H9 (cell line): ENCODE measurements at regions not wholly inside any gene's neighbourhood (a gene's known extent, or its start where the extent isn't known, plus 50 kb on each side); places are given as distances from the start of the nearest gene placed in this dataset.

ENCODE experiments used
- DNase-seq: peaks from one replicate; pipeline ENCODE4 v3.0.0-alpha.2; 2017
- H2AFZ ChIP-seq: one replicate; pipeline ENCODE4 v1.6.1; 2013; ENCODE audit warnings: mild to moderate bottlenecking, low read length, control low read depth, moderate library complexity
- H2AK5ac ChIP-seq: 2 replicates; pipeline ENCODE4 v1.6.1; 2013; ENCODE audit warnings: low read length, control low read depth, mixed read lengths; ENCODE audit not compliant: insufficient read length
- H2BK120ac ChIP-seq: one replicate; pipeline ENCODE4 v1.6.1; 2013; ENCODE audit warnings: low read depth, mild to moderate bottlenecking, low read length, control low read depth, inconsistent platforms; ENCODE audit not compliant: poor library complexity, severe bottlenecking
- H2BK12ac ChIP-seq: 2 replicates; pipeline ENCODE4 v1.6.1; 2013; ENCODE audit warnings: low read length, control low read depth, mixed read lengths, low read depth; ENCODE audit not compliant: insufficient read length
- H2BK15ac ChIP-seq: 2 replicates; pipeline ENCODE4 v1.6.1; 2013; ENCODE audit warnings: low read depth, low read length, control low read depth
- H2BK20ac ChIP-seq: one replicate; pipeline ENCODE4 v1.6.1; 2013; ENCODE audit warnings: low read depth, mild to moderate bottlenecking, low read length, control low read depth, inconsistent platforms; ENCODE audit not compliant: poor library complexity, severe bottlenecking
- H2BK5ac ChIP-seq: 2 replicates; pipeline ENCODE4 v1.6.1; 2013; ENCODE audit warnings: low read length, control low read depth, mixed read lengths; ENCODE audit not compliant: insufficient read length
- H3K14ac ChIP-seq: 2 replicates; pipeline ENCODE4 v1.6.1; 2013; ENCODE audit warnings: low read length, control low read depth; ENCODE audit not compliant: insufficient read depth
- H3K18ac ChIP-seq: 2 replicates; pipeline ENCODE4 v1.6.1; 2013; ENCODE audit warnings: low read depth, mild to moderate bottlenecking, mixed read lengths, low read length, control low read depth; ENCODE audit not compliant: insufficient read length
- H3K23ac ChIP-seq: 2 replicates; pipeline ENCODE4 v1.6.1; 2013; ENCODE audit warnings: low read length, control low read depth, mixed read lengths, low read depth; ENCODE audit not compliant: insufficient read length
- H3K23me2 ChIP-seq: 2 replicates; pipeline ENCODE4 v1.6.1; 2013; ENCODE audit warnings: low read depth, mild to moderate bottlenecking, mixed read lengths, low read length, control low read depth; ENCODE audit not compliant: insufficient read length, poor library complexity, severe bottlenecking
- H3K27ac ChIP-seq: 2 replicates; pipeline ENCODE4 v1.5.1; 2013; ENCODE audit warnings: low read length, control low read depth, mixed read lengths, low read depth; ENCODE audit not compliant: insufficient read length
- H3K27me3 ChIP-seq: 2 replicates; pipeline ENCODE4 v1.6.1; 2013; ENCODE audit warnings: low read length, control low read depth, inconsistent platforms; ENCODE audit not compliant: insufficient read depth
- H3K4ac ChIP-seq: 2 replicates; pipeline ENCODE4 v1.6.1; 2013; ENCODE audit warnings: low read depth, mild to moderate bottlenecking, control low read depth, inconsistent platforms, low read length, moderate library complexity
- H3K4me1 ChIP-seq: 2 replicates; pipeline ENCODE4 v1.6.1; 2013; ENCODE audit warnings: low read length, control low read depth, inconsistent platforms; ENCODE audit not compliant: insufficient read depth
- H3K4me2 ChIP-seq: 2 replicates; pipeline ENCODE4 v1.6.1; 2013; ENCODE audit warnings: low read length, control low read depth, mixed read lengths; ENCODE audit not compliant: insufficient read length, insufficient read depth
- H3K56ac ChIP-seq: 2 replicates; pipeline ENCODE4 v1.6.1; 2013; ENCODE audit warnings: low read depth, mild to moderate bottlenecking, mixed read lengths, low read length, control low read depth; ENCODE audit not compliant: insufficient read length
- H3K79me1 ChIP-seq: 2 replicates; pipeline ENCODE4 v1.6.1; 2013; ENCODE audit warnings: low read depth, mild to moderate bottlenecking, moderate library complexity, low read length, control low read depth, inconsistent platforms; ENCODE audit not compliant: insufficient read depth, poor library complexity, severe bottlenecking
- H3K79me2 ChIP-seq: 2 replicates; pipeline ENCODE4 v1.6.1; 2013; ENCODE audit warnings: low read length, control low read depth, inconsistent platforms; ENCODE audit not compliant: insufficient read depth
- H3K9ac ChIP-seq: 2 replicates; pipeline ENCODE4 v1.6.1; 2013; ENCODE audit warnings: low read length, control low read depth, mixed read lengths; ENCODE audit not compliant: insufficient read length; ENCODE audit errors: extremely low read depth
- H3K9me3 ChIP-seq: one replicate; pipeline ENCODE4 v1.6.1; 2013; ENCODE audit warnings: low read depth, low read length, inconsistent platforms; ENCODE audit not compliant: control insufficient read depth
- H3T11ph ChIP-seq: one replicate; pipeline ENCODE4 v1.6.1; 2013; ENCODE audit warnings: mild to moderate bottlenecking, low read length, control low read depth, inconsistent platforms
- H4K20me1 ChIP-seq: one replicate; pipeline ENCODE4 v1.6.1; 2013; ENCODE audit not compliant: control insufficient read depth, insufficient read length, insufficient read depth
- H4K5ac ChIP-seq: 2 replicates; pipeline ENCODE4 v1.6.1; 2013; ENCODE audit warnings: low read depth, mild to moderate bottlenecking, mixed read lengths, low read length, control low read depth; ENCODE audit not compliant: insufficient read length
- H4K8ac ChIP-seq: replicated peaks from 2 replicates; pipeline ENCODE4 v1.6.1; 2013; ENCODE audit warnings: low read length, control low read depth, mixed read lengths, low read depth; ENCODE audit not compliant: insufficient read length
- H4K91ac ChIP-seq: 2 replicates; pipeline ENCODE4 v1.6.1; 2013; ENCODE audit warnings: low read depth, mild to moderate bottlenecking, moderate library complexity, mixed read lengths, low read length, control low read depth; ENCODE audit not compliant: insufficient read length
- H3K27ac Mint-ChIP-seq, 3 experiments: 2 replicates in 2 of 3; 3 replicates in 1 of 3; pipeline ENCODE4 v1.8.0; 2020 to 2021; ENCODE audit warnings: mixed read lengths in 3 of 3, mild to moderate bottlenecking in 1 of 3, moderate library complexity in 1 of 3
- H3K27me3 Mint-ChIP-seq: 2 replicates; pipeline ENCODE4 v1.8.0; 2021; ENCODE audit warnings: low read depth, mild to moderate bottlenecking, moderate library complexity, mixed read lengths
- H3K36me3 Mint-ChIP-seq, 3 experiments: 2 replicates in 2 of 3; 3 replicates in 1 of 3; pipeline ENCODE4 v1.8.0; 2020 to 2021; ENCODE audit warnings: low read depth in 3 of 3, mixed read lengths in 3 of 3; ENCODE audit not compliant: insufficient read depth in 1 of 3
- H3K4me1 Mint-ChIP-seq, 2 experiments: 2 replicates each; pipeline ENCODE4 v1.8.0; 2020; ENCODE audit warnings: mixed read lengths in 2 of 2
- H3K4me3 Mint-ChIP-seq, 2 experiments: 2 replicates in 1 of 2; 3 replicates in 1 of 2; pipeline ENCODE4 v1.8.0; 2020 to 2021; ENCODE audit warnings: mild to moderate bottlenecking in 2 of 2, mixed read lengths in 2 of 2, moderate library complexity in 1 of 2
- H3K9me3 Mint-ChIP-seq, 2 experiments: 2 replicates in 1 of 2; 3 replicates in 1 of 2; pipeline ENCODE4 v1.8.0; 2020; ENCODE audit warnings: mild to moderate bottlenecking in 2 of 2, mixed read lengths in 2 of 2, moderate library complexity in 1 of 2
- CTCF ChIP-seq: fragments of 200-600 bp; sonication (generic); conservative IDR thresholded peaks from 3 replicates; pipeline ENCODE4 v1.8.0; 2021; ENCODE audit warnings: antibody characterized with exemption, mild to moderate bottlenecking
- WGBS: extraction: QIAGEN DNeasy Blood & Tissue Kit; methylation state at CpG from one replicate; pipeline ENCODE4 v1.1.7; 2013; ENCODE audit warnings: missing lambda C conversion rate, low lambda C conversion rate, mixed read lengths; ENCODE audit not compliant: insufficient read length; ENCODE audit errors: extremely low coverage; 5-methylcytosine and 5-hydroxymethylcytosine counted together

- Histone ChIP-seq H4K20me1 (no peaks in the 10 kb centered on the region), H3K4me2 (no peak overlapping the region), H3K56ac (no peak overlapping the region), H3K79me1 (no peaks in the 10 kb centered on the region), H3K23me2 (no peaks in the 10 kb centered on the region), H3K27ac (no peak overlapping the region), H3K18ac (no peak overlapping the region), H4K91ac (no peak overlapping the region), H3K9ac (no peak overlapping the region), H2BK5ac (no peak overlapping the region), H3K4ac (no peak overlapping the region), H3K9me3 (no peaks in the 10 kb centered on the region), H3K4me1 (no peaks in the 10 kb centered on the region), H3K79me2 (no peaks in the 10 kb centered on the region), H2AFZ (no peak overlapping the region), H2BK20ac (no peak overlapping the region), H2BK12ac (no peak overlapping the region), H3T11ph (no peak overlapping the region), H3K23ac (no peak overlapping the region), H2AK5ac (no peak overlapping the region), H3K14ac (no peak overlapping the region), H2BK120ac (no peak overlapping the region), H4K5ac (no peak overlapping the region), H2BK15ac (no peak overlapping the region), H3K27me3 (no peaks in the 10 kb centered on the region), H4K8ac (no peak overlapping the region)
- WGBS = no CpG with 5 or more reads among the region's 2 CpGs
- H3K9me3 Mint-ChIP-seq = no peaks in the 10 kb centered on the region; a peak in 1 of 5 replicates
- peaks cover 2% of the 10 kb centered on the region; the same call in 1 of the 2 replicates for H3K27me3 Mint-ChIP-seq
- no peaks in the 10 kb centered on the region; a peak in 1 of 7 replicates for H3K36me3 Mint-ChIP-seq
- H3K27ac Mint-ChIP-seq = no peak overlapping the region
- peaks cover 6 to 9% of the 10 kb centered on the region in 2 experiments for H3K4me1 Mint-ChIP-seq
- no peak overlapping the region for H3K4me3 Mint-ChIP-seq
- no peak for TF ChIP-seq CTCF
- no peak for DNase-seq
Observed at GRCh38 chr1:208975456-208975855, 608.1 kb upstream of the CAMK1G start.
